Upper lobe of left lung (tissue), 6 donors: ENCODE measurements at regions not wholly inside any gene's neighbourhood (a gene's known extent, or its start where the extent isn't known, plus 50 kb on each side); places are given as distances from the start of the nearest gene placed in this dataset.

Experiments
- ATAC-seq, 2 donors: fragments of 200-7000 bp; cut with Tn5 transposase; one replicate each; pipeline ENCODE4 v1.9.1; 2022; ENCODE audit warnings: mild to moderate bottlenecking in 2 of 2, moderate library complexity in 2 of 2; ENCODE audit not compliant: low FRiP score in 2 of 2
- DNase-seq, 2 donors: peaks; one replicate each; pipeline ENCODE4 v3.0.0-alpha.2; 2019 to 2020
- H3K27ac ChIP-seq, 4 donors: fragments of 200-600 bp; sonication (generic); one replicate each; pipeline ENCODE4 v1.5.1; 2016 to 2019
- H3K27me3 ChIP-seq, 4 donors: fragments of 200-600 bp; sonication (generic); one replicate each; pipeline ENCODE4 v1.5.1; 2017 to 2019
- H3K36me3 ChIP-seq, 4 donors: fragments of 200-600 bp; sonication (generic); one replicate each; pipeline ENCODE4 v1.5.1; 2016 to 2019
- H3K4me1 ChIP-seq, 4 donors: fragments of 200-600 bp; sonication (generic); one replicate each; pipeline ENCODE4 v1.5.1; 2018 to 2019
- H3K4me3 ChIP-seq, 4 donors: fragments of 200-600 bp; sonication (generic); one replicate each; pipeline ENCODE4 v1.5.1; 2017 to 2019; ENCODE audit warnings: mild to moderate bottlenecking in 2 of 4, moderate library complexity in 1 of 4
- H3K9me3 ChIP-seq, 4 donors: fragments of 200-600 bp; sonication (generic); one replicate each; pipeline ENCODE4 v1.5.1; 2018 to 2019
- EP300 ChIP-seq, 4 donors: sonication (generic); formaldehyde crosslinking; IDR thresholded peaks; one replicate each; pipeline ENCODE4 v1.5.1; 2017; ENCODE audit warnings: antibody characterized with exemption in 4 of 4, control low read depth in 2 of 4
- POLR2A ChIP-seq, 4 donors: fragments of 450-650 bp; IDR thresholded peaks; one replicate each; pipeline ENCODE4 v1.5.1; 2016 to 2017; ENCODE audit warnings: antibody characterized with exemption in 4 of 4, mild to moderate bottlenecking in 2 of 4
- POLR2AphosphoS5 ChIP-seq, 2 donors: sonication (generic); formaldehyde crosslinking; IDR thresholded peaks; one replicate each; pipeline ENCODE4 v1.5.1; 2017; ENCODE audit warnings: antibody characterized with exemption in 2 of 2
- WGBS, 2 donors: methylation state at CpG; one replicate each; pipeline ENCODE4 v1.1.5; 2017 to 2018; 5-methylcytosine and 5-hydroxymethylcytosine counted together
- TF ChIP-seq, protein P1 (sequence below), 6 experiments: fragments of 450-650 bp in 4 of 6; fragments of 200-600 bp in 2 of 6; sonication (generic) in 2 of 6; IDR thresholded peaks; one replicate each; pipeline ENCODE4 v1.5.1; 2016 to 2019; ENCODE audit warnings: antibody characterized with exemption in 6 of 6
- donor health status: DM: no; HTN: no; CAD: no; lungs with moderate emphysema.
- donor health status: DM: no; HTN: yes; CAD: no; lungs with severe emphysema.

DNA sequence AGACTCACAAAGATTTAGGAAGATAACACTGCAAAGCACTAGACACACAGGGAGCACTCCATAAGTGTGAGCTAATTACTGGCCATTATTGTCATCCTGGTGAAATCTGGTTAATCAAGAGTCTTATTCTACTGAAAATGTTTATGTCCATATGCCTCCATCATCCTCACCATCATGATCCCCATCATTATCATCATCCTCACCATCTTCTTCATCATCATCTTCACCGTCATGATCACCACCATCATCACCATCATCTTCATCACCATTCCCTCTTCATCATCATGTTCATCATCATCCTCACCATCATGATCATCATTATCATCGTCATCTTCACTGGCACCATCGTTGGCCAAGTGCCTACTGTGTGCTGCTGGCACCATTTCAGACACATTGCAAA is 76.3 kb upstream of the CARD11 start:
- Histone ChIP-seq H3K27ac (no peak overlapping the region), H3K27me3 (no peaks in the 10 kb centered on the region), H3K9me3 (peaks cover 0 to 4% (median 0%) of the 10 kb centered on the region in 4 donors), H3K4me3 (no peak overlapping the region), H3K36me3 (no peaks in the 10 kb centered on the region), H3K4me1 (no peaks in the 10 kb centered on the region)
- DNase-seq, result no peak
- WGBS, 2 donors, result 62 to 73% methylated on average over 3 of the region's 3 CpGs
- TF ChIP-seq POLR2AphosphoS5 (IDR thresholded peaks at IDR 0.05), result no peak
- no peak for TF ChIP-seq EP300 (IDR thresholded peaks at IDR 0.05)
- TF ChIP-seq POLR2A (IDR thresholded peaks at IDR 0.05), result no peak
- TF ChIP-seq, protein P1, sequence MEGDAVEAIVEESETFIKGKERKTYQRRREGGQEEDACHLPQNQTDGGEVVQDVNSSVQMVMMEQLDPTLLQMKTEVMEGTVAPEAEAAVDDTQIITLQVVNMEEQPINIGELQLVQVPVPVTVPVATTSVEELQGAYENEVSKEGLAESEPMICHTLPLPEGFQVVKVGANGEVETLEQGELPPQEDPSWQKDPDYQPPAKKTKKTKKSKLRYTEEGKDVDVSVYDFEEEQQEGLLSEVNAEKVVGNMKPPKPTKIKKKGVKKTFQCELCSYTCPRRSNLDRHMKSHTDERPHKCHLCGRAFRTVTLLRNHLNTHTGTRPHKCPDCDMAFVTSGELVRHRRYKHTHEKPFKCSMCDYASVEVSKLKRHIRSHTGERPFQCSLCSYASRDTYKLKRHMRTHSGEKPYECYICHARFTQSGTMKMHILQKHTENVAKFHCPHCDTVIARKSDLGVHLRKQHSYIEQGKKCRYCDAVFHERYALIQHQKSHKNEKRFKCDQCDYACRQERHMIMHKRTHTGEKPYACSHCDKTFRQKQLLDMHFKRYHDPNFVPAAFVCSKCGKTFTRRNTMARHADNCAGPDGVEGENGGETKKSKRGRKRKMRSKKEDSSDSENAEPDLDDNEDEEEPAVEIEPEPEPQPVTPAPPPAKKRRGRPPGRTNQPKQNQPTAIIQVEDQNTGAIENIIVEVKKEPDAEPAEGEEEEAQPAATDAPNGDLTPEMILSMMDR (IDR thresholded peaks at IDR 0.05), result no peak
- ATAC-seq, result no peak

GRCh38 chr7:3120513-3120912 is 76.8 kb upstream of the CARD11 start:
- TF ChIP-seq POLR2AphosphoS5 (IDR thresholded peaks at IDR 0.05) (no peak), EP300 (IDR thresholded peaks at IDR 0.05) (no peak), POLR2A (IDR thresholded peaks at IDR 0.05) (no peak)
- TF ChIP-seq, protein P1 (IDR thresholded peaks at IDR 0.05), result no peak
- peaks cover 0 to 4% (median 0%) of the 10 kb centered on the region in 4 donors for H3K9me3 ChIP-seq
- no peak for DNase-seq
- no peak overlapping the region for H3K4me3 ChIP-seq
- H3K27ac ChIP-seq, result no peak overlapping the region
- H3K27me3 ChIP-seq, result no peaks in the 10 kb centered on the region
- H3K4me1 ChIP-seq, result no peaks in the 10 kb centered on the region
- no peaks in the 10 kb centered on the region for H3K36me3 ChIP-seq
- 67 to 80% methylated on average over 3 of the region's 3 CpGs for WGBS, 2 donors
- no peak for ATAC-seq

DNA sequence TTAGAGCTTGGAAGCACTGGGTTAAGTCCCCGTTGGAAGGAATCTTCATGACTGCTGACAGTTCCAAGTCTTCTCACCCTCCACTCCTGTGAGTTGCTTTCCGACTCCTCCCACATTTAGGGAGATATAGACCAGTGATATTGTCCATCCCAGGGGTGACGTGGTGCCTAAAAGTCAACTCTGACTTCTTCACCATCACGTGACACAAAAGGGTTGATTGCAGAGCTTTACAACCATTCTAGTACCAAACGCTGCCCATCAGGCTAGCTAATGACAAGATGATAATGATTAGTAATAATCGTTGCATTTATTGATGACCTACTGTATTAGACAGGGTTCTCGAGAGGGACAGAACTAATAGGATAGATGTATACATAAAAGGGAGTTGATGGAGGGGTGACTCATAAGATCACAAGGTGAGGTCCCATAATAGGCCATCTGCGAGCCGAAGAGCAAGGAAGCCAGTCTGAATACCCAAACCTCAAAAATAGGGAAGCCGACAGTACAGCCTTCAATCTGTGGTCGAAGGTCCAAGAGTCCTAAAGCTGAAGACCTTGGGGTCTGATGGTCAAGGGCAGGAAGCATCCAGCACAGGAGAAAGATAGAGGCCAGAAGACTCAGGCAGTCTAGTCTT is 85.3 kb upstream of the CARD11 start:
- 77 to 80% methylated on average over 11 of the region's 11 CpGs for whole genome bisulfite sequencing, 2 donors
- ATAC-seq (no peak), DNase-seq (no peak)

GRCh38 chr7:3133811-3134385 is 90.2 kb upstream of the CARD11 start:
- no peaks in the 10 kb centered on the region for H3K27me3 ChIP-seq
- H3K4me3 ChIP-seq, result no peak overlapping the region
- WGBS, 2 donors, result 58 to 61% methylated on average over 8 of the region's 8 CpGs
- H3K9me3 ChIP-seq, result no peaks in the 10 kb centered on the region
- TF ChIP-seq, protein P1 (IDR thresholded peaks at IDR 0.05), result no peak
- TF ChIP-seq POLR2AphosphoS5 (IDR thresholded peaks at IDR 0.05) (no peak), POLR2A (IDR thresholded peaks at IDR 0.05) (no peak), EP300 (IDR thresholded peaks at IDR 0.05) (no peak)
- H3K36me3 ChIP-seq, result no peaks in the 10 kb centered on the region
- ATAC-seq (no peak), DNase-seq (no peak)
- no peak overlapping the region for H3K27ac ChIP-seq
- H3K4me1 ChIP-seq, result no peaks in the 10 kb centered on the region

More for the DNA sequence above, 85.3 kb upstream of the CARD11 start:
- Histone ChIP-seq H3K9me3 (no peaks in the 10 kb centered on the region), H3K4me1 (no peaks in the 10 kb centered on the region), H3K36me3 (no peaks in the 10 kb centered on the region), H3K27ac (no peak overlapping the region), H3K27me3 (no peaks in the 10 kb centered on the region), H3K4me3 (no peak overlapping the region)
- TF ChIP-seq, protein P1 (IDR thresholded peaks at IDR 0.05), result no peak
- TF ChIP-seq EP300 (IDR thresholded peaks at IDR 0.05) (no peak), POLR2AphosphoS5 (IDR thresholded peaks at IDR 0.05) (no peak), POLR2A (IDR thresholded peaks at IDR 0.05) (no peak)

DNA sequence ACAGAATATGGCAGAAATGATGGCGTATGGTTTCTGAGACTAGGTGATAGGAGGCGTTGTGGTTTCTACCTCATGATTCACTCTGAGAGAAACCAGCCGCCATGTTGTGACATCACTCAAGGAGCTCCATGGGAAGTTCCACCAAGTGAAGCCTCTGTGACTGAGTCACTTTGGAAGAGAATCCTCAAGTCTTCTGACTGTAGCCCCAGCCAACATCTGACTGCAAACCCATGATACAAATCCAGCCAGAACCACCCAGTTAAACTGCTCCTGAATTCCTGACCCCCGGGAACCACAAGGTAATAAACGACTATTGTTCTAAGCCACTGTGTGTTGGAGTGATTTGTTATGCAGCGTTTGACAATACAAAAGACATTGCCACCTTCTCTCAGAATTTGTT is 91.1 kb upstream of the CARD11 start:
- no peak for ATAC-seq
- WGBS, 2 donors, result 80 to 88% methylated on average over 6 of the region's 6 CpGs

More for the DNA sequence above, 91.1 kb upstream of the CARD11 start:
- H3K27ac ChIP-seq, result no peak overlapping the region
- H3K4me1 ChIP-seq, result no peaks in the 10 kb centered on the region
- no peaks in the 10 kb centered on the region for H3K36me3 ChIP-seq
- no peaks in the 10 kb centered on the region for H3K9me3 ChIP-seq
- H3K4me3 ChIP-seq, result no peak overlapping the region
- DNase-seq, result no peak
- no peaks in the 10 kb centered on the region for H3K27me3 ChIP-seq
- TF ChIP-seq, protein P1 (IDR thresholded peaks at IDR 0.05), result no peak
- TF ChIP-seq EP300 (IDR thresholded peaks at IDR 0.05), result no peak
- TF ChIP-seq POLR2AphosphoS5 (IDR thresholded peaks at IDR 0.05), result no peak
- no peak for TF ChIP-seq POLR2A (IDR thresholded peaks at IDR 0.05)
